SK-N-MC (cell line): ENCODE measurements at regions not wholly inside any gene's neighbourhood (a gene's known extent, or its start where the extent isn't known, plus 50 kb on each side); places are given as distances from the start of the nearest gene placed in this dataset.

ENCODE experiments used
- EZH2 ChIP-seq: fragments of 200-600 bp; sonication (generic); IDR thresholded peaks from one replicate; pipeline ENCODE4 v1.6.1; 2017; ENCODE audit warnings: antibody characterized with exemption
- POLR2AphosphoS5 ChIP-seq: IDR thresholded peaks from 2 replicates; pipeline ENCODE4 v1.6.1; 2012; ENCODE audit warnings: mild to moderate bottlenecking, low read depth, low read length, borderline replicate concordance

GRCh38 chr12:58583529-58583928 is 336.8 kb downstream of the LRIG3 start:
- TF ChIP-seq EZH2 (no peak), POLR2AphosphoS5 (no peak)
